T-helper 2 cell (primary cell): ENCODE measurements at regions not wholly inside any gene's neighbourhood (a gene's known extent, or its start where the extent isn't known, plus 50 kb on each side); places are given as distances from the start of the nearest gene placed in this dataset.
"Not testable (repeated sequence)": the region's sequence is repeated elsewhere in the genome, so short reads cannot be mapped to it uniquely, and the experiment has no call there.

Experiments
- DNase-seq, 5 experiments: peaks; one replicate each; pipeline versions ENCODE4 v3.0.0 to v3.0.0-alpha.2; 2012 to 2022

DNA sequence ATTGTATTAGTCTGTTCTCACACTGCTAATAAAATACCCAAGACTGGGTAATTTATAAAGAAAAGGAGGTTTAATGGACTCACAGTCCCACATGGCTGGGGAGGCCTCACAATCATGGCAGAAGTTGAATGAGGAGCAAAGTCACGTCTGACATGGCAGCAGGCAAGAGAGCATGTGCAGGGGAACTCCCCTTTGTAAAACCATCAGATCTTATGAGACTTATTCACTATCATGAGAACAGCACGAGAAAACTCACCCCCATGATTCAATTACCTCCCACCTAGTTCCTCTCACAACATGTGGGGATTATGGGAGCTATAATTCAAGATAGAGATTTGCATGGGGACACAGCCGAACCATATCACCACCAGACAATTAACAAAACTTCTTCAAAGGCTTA, 84.4 kb upstream of the ANKRD1 start:
- not testable (repeated sequence) for DNase-seq

DNA sequence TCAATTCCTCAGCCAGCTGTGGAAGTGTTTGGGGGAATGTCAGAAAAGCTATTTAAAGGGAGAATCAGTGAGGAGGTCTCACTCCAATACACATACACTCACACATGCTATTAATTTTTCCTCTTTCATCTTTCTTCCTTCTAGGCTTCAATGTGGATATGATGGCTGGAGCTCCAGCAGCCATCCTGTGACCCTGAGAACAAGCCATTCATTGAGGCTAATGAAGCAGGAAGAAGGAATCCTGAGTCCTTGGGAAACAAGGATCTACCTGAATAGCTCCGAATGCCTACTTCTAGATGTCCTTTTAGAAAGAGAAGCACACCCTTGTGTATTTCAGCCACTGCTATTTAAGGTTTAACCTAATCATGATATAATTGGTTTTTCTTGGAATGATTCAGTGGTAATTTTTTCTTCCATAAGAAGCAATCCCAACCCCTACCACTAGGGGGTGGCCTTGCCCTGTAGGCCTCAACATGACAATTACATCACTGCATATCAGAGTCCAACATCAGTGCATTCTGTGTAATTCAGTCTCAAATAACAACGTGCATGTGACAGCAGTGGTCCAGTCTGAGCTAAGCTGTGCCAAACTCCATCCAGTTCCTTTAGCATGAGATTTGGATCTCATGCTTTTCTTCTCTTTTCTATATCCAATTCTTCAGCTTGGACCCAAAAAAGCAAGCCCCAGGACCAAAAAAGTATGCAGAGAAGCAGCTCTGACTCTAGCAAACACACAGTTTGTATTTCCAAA, 85.3 kb upstream of the ANKRD1 start:
- peak in 4 of 5 experiments; percentile 39 to 80 (median 44) for DNase-seq

DNA sequence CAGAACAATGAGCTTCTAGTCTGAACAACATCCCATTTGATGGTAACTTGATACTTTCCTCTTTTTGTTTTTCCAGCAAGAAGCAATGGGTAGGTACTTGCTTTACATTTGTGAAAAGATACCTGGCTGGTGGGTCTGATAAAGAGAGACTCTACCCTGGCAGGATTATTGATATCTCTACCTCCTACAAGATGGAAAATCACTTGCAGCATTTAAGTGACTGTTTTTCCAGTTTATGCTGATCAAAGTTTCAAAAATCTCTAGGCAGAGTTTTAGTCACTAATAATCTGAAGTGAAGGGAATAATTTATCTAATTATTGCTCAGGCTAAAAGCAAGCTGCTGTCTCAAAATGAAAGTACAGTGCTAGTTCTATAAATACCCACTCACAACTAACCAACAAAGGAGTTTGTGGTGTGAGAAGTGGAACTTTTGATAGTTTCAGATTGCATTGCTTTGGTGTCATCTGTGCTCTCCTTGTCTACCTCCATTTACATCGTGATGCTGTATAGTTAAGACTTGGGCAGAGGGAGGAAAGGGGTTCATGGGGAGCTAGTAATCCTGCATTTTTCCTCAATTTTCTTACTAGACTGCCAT, 86.0 kb upstream of the ANKRD1 start:
- DNase-seq: peak in 1 of 5 experiments; percentile 88

DNA sequence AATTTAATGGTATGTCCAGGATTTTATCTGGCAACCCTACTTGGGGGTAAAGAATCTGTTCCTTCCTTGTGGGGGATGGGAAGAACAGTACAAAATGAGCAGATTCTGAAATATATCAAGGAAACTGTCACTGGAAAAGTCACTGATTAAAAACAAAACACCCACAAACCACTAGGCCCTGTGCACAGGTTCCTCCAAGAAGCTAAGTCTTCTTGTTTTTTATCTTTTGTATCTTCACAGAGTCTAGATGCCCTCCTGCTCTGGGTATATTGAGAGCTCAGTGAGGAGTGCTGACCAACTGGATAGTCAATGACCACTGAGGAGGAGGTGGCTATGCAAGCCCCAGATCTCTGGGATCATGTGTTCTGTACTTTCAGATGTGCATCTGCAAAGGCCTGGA, 86.8 kb upstream of the ANKRD1 start:
- DNase-seq: peak in 1 of 5 experiments; percentile 73

DNA sequence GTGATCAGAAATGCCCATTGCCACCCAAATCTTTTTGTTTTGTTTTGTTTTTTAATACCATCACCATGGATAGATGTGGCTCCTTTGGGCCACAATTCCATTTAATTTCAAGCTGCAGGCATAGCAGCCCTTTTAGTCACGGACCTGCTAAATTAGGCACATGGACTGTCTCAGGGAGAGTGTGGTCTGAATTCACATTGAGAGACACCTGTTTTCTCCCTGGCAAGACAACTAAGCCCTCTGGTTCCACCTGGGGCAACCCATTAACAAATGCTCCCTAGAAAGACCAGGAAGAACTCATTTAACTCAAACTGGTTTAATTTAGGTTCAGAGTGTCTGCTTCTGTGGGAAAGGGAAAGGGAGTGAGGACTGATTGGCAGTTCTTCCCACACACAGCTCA, 88.2 kb upstream of the ANKRD1 start:
- no peak for DNase-seq

DNA sequence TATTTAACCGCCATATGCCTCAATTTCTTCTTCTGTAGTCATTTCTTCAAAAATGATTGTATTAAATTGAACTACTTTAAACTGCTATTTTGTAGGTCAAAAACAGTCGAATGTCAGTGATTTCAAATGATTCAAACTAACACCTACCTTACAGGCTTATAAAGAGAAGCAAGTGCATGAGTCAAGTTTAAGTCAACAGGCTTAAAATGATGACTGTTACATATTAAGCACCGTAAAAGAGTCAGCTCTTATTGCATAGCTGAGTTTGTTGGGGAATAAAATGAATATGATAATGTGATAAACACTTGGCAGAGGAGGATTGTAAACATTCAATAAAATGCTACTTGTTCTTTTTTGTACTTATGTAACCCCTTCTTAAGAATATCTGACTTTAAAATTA, 90.1 kb upstream of the ANKRD1 start:
- DNase-seq: no peak

DNA sequence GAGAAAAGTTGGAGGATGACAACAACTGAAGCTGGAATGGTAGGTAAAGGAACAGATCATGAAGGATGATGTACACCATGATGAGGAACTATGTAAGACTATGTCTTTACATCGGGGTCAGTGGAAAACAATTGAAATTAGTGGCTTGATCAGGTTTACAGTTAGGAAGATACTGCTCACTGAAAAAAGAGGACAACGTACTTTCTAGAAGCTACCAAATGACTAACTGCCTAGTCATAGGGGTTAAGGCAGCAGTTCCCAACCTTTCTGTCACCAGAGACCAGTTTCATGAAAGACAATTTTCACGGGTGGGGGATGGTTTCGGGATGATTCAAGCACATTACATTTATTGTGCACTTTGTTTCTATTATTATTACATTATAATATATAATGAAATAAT, 91.6 kb upstream of the ANKRD1 start:
- no peak for DNase-seq

DNA sequence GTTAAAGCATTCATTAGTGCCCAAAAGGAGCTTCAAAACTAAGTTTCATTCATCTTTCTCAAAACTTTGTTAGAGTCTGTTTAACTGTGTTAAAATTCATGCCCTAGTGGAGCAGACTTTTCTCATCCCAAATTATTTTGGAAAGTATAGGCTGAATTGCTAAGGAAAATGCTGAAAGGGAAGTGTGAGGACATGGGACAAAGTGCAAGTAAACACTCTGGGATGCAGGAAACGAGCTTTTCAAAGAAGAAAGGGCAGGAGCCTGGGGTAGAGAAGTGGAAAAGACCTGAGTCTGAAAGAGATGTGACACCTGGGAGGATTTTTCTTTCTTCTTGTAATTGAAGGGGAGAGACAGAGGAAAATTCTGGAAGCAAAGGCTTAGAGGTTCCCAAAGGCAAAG, 93.1 kb upstream of the ANKRD1 start:
- DNase-seq: no peak

DNA sequence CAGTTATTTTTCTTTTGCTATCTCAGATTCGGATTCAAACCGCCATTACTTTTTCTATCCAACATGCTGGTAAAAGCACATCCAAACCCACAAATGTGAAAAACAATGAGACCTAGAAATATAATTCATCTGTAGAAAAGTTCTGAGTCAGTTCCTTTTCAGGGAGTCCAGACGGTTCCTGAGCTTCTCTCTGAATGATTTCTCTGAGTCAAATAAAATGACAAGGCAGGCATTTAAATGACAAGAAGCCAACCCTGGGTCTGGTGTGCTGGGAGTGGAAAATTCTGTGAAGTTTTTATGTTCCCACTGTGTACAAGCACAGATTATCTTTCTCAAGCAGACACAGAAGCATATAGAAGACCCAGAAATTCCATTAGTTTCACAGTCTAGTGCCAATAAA, 96.3 kb upstream of the ANKRD1 start:
- peak in 1 of 5 experiments; percentile 10 for DNase-seq

DNA sequence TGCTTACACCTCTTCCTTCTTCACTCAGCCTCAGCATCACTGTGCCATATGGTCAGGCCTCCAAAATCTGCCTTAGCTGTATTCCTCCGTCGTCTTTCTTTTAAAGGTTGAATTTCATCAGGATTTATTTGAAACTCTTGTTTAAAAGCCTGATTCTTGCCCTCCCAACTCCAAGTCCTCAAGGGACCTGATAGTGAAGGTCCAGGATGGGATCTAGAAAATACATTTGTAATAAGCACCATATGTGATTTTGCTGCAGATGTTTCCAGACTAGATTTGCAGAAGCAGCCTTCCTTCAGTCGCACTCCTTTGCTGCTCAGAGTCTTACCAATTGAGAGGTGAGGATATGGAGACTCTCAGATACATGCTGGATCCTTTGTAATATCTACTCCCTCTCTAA, 101.0 kb upstream of the ANKRD1 start:
- no peak for DNase-seq

DNA sequence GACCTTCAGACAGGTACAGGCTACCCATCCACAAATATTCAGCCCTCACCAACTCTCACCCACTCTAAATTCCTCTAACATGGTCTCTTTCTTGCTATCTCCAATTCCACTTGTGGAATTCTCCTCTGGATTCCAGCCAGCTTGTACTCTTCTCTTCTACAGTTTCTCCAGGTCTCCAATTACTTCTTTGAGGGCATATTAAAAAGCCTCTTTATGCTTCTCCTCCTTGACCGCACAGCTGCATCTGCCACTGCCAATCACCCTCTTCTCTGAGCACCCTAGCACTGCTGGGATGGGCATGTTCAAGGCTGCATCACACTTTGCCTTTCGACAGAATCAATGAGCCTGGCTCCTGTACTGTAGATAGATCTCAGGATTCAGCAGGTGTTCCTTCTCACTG, 101.5 kb upstream of the ANKRD1 start:
- DNase-seq: no peak

DNA sequence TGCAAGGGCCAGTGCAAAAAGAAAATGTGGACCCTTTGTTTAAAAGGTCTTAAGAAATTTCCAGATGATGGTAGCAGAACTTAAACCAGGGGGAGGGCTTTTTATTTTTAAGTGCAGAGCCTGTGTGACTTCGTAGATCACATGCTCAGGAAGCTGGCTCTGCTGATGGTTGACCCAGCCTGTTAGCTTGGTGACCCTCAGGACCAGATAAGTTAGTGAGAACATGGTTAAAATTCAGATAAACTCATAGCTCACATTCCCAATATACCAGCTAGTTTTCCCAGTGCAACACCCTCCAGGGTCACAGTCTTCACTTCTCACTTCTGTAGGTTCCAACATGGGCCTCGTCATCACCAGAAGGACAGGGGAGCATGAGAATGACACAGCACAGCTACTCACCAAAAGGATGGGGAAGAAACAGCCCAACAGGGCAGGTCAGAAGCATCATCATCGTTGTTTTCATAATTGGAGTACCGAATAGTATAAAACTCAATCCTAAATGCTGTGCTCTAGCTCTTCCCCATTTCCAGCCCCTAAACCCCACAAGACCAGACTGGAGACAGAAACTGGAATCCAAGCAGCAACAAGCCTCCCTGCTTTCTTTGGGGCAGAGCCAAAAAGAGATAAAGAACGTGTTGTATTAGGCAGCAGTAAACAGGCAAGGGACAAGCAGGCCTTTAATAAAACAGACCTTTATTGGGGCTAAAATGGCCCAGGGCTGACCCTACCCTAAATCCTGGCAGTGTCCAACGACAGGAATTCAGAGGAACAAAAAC, 102.2 kb upstream of the ANKRD1 start:
- DNase-seq: no peak

DNA sequence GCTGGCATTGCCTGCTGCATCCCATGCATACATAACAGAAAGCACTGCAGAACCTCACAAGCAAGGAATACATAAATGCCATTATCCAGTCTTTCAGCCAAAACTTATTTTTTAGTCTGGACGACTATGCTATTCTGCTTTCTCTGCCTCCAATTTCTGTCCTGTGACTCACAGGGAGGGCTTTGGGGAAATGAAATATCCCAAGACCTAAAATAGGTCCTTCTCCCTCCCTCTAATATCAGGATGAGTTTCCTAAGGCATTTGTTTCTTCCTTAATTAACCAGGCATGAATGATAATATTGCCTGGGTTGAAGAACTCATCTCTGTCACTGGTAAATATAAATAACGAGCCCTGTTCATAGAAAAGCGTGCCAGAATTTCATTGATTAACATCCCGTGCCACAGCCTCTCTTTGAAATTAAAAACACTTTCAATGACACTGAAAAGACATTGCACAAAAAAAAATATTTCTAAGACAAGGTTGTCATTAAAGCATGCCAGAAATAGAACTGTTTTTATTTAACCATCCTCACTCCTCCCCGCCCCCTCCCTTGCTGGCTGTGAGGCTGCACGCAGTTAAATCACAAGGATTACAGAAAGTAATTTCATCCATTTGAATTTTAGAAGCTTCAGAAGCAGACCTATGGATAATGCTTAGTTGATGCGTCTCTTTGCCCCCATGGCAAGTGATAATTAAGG, 103.0 kb upstream of the ANKRD1 start:
- no peak for DNase-seq

DNA sequence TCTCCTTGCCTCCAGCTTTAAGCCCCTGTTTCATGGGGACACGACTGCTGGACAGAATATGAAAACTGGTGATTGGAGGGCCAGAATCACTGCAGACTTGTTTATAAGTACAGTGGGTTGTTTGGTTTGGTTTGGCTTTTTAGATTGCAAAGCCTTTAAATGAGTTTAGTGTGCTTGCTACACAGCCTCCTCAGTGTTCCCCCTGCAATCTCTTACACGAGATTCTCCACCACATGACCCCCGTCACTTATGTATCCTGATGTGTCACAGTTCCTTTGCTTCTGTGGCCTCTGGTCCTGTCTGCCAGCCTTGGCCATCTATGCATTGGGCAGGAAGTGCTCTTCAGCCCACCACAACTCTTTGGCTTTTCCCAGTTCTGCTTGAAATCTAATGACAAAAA, 103.7 kb upstream of the ANKRD1 start:
- DNase-seq: no peak

DNA sequence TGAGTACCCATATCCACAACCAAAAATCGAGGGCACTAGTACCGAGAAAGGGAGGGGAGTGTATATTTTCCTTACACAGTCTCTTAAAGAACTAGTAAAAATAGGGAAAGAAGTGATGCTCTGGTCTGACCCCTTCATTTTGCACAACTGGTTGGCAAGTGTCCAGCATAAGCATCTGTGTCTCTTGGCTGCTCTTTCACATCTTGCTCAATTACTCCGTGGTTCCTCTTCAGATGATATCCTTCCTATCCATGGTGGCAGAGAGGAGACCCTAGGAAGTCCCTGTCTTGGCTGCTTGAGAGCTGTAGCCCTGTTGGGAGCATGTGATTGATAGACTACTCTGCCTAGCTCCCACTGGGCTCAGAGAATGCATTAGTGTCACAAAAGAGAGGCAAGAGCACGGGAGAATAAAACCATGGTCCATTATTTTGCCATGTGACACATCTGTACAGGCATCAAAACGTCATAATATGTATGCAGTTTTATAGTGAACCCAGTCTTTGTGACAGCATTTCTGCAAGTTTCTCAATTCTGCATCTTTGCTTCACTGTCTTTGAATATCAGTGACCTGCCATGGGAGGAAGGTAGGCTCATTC, 111.8 kb upstream of the ANKRD1 start:
- no peak for DNase-seq

DNA sequence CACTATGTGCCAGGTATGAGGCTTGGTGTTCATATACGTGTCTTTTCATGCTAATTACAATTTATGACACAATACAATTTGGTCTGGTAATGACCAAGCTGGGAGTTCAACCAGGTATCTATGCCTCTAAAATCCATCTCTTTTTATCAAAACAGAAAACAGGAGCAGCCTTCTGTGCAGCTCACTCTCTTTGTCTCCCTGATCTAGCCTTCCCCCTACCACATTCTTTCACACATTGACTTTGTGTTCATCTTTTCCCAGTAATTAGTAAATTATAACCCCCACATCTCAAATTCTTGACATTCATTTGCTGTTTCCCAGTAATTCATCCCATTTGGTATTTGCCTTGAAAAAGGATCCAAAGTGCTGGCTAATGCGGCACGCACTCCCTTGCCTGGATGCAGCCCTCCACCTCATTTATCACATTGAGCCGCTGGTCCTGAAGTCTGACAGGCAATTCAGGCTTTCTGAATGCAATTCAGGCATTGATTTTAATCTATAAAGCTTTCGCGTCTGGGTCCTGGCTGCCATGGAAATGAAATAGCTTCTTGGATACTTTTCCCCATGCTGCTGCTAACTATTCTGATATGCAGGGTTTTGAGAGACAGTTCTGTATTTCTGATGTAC, 112.5 kb upstream of the ANKRD1 start:
- no peak for DNase-seq

DNA sequence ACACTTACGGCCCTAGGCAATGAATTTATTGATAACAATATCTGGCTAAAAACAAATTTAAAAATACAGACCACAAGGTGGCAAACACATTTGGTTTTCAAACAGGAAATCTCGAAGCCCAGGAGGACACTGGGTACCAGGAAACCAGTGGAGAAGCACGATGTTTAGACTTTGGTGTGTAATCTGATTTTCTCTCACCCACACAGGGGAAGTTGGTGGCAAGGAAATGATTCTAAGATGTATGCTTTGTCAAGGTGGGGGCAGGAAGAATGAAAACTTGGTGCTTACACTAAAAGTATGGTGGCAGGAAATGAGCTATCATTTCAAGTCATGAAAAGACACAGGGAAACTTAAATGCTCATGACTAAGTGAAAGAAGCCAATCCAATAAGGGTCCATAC, 113.2 kb upstream of the ANKRD1 start:
- DNase-seq: peak in 2 of 5 experiments; percentile 51 to 93

DNA sequence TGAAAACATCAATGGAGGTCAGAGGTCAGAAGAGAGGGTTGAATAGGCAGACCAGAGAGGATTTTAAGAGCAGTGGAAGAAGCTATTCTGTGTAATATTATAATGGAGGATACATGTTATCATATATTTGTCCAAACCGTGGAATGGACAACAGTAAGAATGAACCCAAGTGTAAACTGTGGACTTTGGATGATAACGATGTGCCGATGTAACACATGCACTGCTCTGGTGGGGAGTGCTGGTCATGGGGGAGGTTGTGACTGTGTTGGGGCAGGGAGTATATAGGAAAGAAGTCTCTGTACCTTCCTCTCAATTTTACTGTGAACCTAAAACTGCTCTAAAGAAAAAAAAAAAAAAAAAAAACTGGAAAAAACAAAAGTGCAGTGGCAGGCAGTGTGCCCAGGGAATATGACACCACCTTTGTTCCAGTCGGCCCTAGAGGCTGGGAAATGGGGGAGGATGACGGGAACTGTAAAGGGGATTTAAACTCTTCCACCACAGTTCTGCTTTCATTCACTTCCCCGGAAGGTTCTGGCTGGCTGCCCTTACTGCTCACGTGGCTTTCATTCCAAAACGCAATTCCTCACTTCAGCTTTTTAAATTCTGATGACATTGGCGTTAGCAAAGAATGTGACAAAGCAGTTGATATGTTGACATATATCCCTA, 113.7 kb upstream of the ANKRD1 start:
- DNase-seq: no peak

DNA sequence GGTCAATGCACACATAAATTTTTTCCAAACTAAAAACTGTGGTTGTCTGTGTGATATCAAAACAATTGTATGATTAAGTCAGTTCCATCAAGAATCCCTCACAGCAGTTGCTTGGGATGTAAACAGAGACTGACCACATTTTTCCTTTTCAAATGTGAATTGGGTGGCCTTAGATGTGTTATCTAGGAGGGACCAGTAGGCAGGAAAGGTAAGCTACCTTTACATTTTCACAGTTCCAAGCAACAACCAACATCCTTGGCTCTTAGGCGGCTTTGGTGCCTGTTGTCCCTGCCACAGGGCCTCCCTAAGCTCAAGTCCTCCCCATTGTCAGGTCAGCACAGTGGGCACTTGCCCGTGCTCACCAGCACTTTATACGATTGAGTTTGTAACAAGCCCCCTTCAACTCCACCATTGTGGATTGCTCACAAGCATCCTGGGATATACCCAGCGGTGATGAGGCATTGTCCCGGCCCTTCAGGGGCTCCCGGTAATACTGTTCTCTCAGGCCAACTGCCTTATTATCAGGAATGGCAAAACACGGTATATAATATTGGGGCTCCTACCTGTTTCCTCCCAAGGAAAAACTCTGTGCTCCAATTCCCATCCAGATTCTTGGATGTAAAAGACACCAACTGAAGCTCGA, 114.9 kb upstream of the ANKRD1 start:
- DNase-seq: no peak

DNA sequence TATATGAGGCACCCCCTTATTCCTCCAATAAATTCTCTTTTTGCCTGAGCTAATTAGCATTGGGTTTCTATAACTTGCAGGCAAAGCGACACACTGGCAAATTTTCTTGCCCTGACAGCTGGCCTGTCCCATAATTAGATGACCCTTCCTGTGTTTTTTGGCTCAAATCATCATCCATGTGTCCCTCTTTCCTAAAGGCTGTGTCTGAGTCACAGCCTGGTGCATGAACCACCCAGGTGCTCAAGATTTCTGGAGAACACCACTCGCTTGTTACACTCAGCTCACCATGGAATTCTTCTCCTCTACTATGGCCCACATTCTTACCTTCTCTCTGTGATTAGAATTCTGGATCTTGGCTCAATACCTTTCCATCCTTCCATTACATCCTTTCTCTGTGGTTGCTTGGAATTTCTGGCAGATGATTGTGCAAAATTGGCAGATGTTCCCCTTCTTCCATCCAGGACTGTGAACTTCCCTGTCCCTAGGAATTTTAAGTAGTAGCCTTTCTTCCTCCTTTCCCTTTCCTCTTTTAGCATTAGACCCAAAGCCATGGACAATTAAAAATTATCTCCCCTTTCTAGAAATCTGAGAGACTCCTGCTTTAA, 116.0 kb upstream of the ANKRD1 start:
- DNase-seq: no peak

DNA sequence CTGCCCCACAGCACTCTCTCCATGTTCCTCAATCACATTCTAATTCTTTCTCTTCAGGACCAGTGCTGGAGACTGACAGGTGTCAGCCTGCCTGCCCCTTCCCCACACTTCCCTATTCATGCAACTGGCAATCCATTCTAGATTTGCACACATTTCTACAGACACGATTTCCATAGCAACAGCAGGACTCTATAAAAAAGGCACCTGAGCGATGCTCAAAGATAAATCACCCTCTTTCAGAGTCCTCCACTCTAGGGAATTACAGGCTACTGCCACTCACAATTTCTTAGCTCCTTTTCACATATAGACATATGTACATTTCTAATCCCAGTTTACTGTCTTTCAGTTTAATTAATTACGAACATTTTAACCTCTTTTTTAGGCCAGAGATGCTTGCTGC, 118.1 kb upstream of the ANKRD1 start:
- DNase-seq: no peak
